ENCODE measurements at regions not wholly inside any gene's neighbourhood (a gene's known extent, or its start where the extent isn't known, plus 50 kb on each side); places are given as distances from the start of the nearest gene placed in this dataset.

DNA sequence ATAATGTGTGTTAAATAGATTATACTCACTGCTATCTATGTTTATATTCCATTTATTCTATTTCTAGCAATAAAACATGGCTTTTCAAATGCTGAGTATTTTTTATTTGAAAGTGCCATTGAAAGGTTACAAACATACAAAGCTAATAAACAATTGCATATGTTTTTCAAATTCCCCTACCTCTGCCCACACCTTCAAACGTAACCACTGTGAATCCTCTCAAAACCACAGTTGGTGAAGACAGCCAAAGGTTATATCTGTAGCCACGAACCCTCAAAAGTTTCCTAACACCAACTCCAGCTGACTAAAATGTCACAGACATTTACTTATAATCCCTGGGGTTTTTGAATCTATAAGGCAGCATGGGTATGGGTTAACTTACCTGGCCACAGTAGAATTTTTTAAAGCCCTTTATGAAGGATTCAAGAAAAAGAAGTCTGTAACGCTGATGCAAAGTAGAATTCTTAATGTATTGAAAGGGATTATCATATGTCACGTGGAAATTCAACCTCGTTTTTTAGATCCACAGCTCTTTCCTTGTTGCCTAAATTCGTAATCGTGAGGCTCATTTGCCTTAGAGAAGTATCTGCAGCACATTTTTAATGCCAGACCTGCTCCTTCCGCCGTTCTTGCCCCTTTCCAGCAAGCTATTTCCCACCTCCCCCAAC lies 122.5 kb upstream of the ZC3H12C start:
- no peaks in the 10 kb centered on the region; the same call in 1 of the 2 replicates for H3K27me3 ChIP-seq (ENCODE audit: control insufficient read depth, insufficient read depth, low read length)
- DNase-seq (ENCODE audit: low read depth, low spot score) (no peak), ATAC-seq (no peak)
- no peaks in the 10 kb centered on the region for H3K9me3 ChIP-seq (ENCODE audit: control insufficient read depth, insufficient read depth, low read depth, low read length)
- TF ChIP-seq POLR2AphosphoS5 (IDR thresholded peaks at IDR 0.05; ENCODE audit: low read depth, low read length) (no peak), TCF7L2 (IDR thresholded peaks at IDR 0.05; ENCODE audit: low read depth, low read length) (no peak), SIN3A (IDR thresholded peaks at IDR 0.05; ENCODE audit: borderline replicate concordance, insufficient read depth, low read depth, low read length) (no peak)
- TF ChIP-seq, protein P1, sequence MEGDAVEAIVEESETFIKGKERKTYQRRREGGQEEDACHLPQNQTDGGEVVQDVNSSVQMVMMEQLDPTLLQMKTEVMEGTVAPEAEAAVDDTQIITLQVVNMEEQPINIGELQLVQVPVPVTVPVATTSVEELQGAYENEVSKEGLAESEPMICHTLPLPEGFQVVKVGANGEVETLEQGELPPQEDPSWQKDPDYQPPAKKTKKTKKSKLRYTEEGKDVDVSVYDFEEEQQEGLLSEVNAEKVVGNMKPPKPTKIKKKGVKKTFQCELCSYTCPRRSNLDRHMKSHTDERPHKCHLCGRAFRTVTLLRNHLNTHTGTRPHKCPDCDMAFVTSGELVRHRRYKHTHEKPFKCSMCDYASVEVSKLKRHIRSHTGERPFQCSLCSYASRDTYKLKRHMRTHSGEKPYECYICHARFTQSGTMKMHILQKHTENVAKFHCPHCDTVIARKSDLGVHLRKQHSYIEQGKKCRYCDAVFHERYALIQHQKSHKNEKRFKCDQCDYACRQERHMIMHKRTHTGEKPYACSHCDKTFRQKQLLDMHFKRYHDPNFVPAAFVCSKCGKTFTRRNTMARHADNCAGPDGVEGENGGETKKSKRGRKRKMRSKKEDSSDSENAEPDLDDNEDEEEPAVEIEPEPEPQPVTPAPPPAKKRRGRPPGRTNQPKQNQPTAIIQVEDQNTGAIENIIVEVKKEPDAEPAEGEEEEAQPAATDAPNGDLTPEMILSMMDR (IDR thresholded peaks at IDR 0.05) = no peak
- TF ChIP-seq, protein P2, sequence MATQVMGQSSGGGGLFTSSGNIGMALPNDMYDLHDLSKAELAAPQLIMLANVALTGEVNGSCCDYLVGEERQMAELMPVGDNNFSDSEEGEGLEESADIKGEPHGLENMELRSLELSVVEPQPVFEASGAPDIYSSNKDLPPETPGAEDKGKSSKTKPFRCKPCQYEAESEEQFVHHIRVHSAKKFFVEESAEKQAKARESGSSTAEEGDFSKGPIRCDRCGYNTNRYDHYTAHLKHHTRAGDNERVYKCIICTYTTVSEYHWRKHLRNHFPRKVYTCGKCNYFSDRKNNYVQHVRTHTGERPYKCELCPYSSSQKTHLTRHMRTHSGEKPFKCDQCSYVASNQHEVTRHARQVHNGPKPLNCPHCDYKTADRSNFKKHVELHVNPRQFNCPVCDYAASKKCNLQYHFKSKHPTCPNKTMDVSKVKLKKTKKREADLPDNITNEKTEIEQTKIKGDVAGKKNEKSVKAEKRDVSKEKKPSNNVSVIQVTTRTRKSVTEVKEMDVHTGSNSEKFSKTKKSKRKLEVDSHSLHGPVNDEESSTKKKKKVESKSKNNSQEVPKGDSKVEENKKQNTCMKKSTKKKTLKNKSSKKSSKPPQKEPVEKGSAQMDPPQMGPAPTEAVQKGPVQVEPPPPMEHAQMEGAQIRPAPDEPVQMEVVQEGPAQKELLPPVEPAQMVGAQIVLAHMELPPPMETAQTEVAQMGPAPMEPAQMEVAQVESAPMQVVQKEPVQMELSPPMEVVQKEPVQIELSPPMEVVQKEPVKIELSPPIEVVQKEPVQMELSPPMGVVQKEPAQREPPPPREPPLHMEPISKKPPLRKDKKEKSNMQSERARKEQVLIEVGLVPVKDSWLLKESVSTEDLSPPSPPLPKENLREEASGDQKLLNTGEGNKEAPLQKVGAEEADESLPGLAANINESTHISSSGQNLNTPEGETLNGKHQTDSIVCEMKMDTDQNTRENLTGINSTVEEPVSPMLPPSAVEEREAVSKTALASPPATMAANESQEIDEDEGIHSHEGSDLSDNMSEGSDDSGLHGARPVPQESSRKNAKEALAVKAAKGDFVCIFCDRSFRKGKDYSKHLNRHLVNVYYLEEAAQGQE (IDR thresholded peaks at IDR 0.05; ENCODE audit: insufficient read depth in 1 of 2, low read depth in 2 of 2, low read length in 1 of 2) = no peak
- no TSS peak for BruUV-seq (replicated peaks)
- no peak overlapping the region for H3K27ac ChIP-seq (ENCODE audit: low read length)
- H3K4me1 ChIP-seq (ENCODE audit: control insufficient read depth, insufficient read depth, low read length) = no peaks in the 10 kb centered on the region
- in situ Hi-C loops (cut with HindIII; ENCODE audit: low pct_unique_long_range_greater_than_20kb, low sequenced_read_pairs) (no loop called here), intact Hi-C loops (cut with micrococcal nuclease; ENCODE audit: unreplicated experiment) (no loop called here)
- CTCF ChIA-PET = no interaction called here
- no peak overlapping the region for H3K4me3 ChIP-seq (ENCODE audit: low read depth in 2 of 2, low read length in 2 of 2)
- POLR2A ChIA-PET = interaction anchor here (0.5 kb wide), 1 partner anchor 308 kb away, joined by 3 read pairs; no protein-coding TSS in a partner anchor
- no peaks in the 10 kb centered on the region for H3K36me3 ChIP-seq (ENCODE audit: control insufficient read depth, insufficient read depth, low read length)

DNA sequence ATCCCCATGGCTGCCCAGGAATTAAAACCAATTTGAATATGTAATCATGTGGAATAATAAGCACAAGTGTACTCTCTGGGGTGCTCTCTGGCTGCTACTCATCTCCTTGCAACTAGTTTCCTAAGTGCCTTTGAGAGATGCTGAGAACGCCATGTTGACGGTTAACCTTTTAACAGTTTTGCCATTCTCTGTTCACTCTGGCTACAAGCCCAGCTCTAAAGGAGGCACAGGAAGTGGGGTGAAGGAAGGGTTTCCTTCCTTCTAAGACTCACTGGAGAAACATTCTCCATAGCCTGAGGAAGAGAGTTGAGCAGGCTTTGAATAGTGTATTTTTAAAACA lies 122.0 kb upstream of the ZC3H12C start:
- no peak for TF ChIP-seq TCF7L2 (IDR thresholded peaks at IDR 0.05; ENCODE audit: low read depth, low read length)
- TF ChIP-seq, protein P2 (IDR thresholded peaks at IDR 0.05; ENCODE audit: insufficient read depth in 1 of 2, low read depth in 2 of 2, low read length in 1 of 2) = no peak
- TF ChIP-seq SIN3A (IDR thresholded peaks at IDR 0.05; ENCODE audit: borderline replicate concordance, insufficient read depth, low read depth, low read length) = no peak
- no peak for TF ChIP-seq POLR2AphosphoS5 (IDR thresholded peaks at IDR 0.05; ENCODE audit: low read depth, low read length)
- TF ChIP-seq, protein P1 (IDR thresholded peaks at IDR 0.05) = no peak
- Histone ChIP-seq H3K27me3 (ENCODE audit: control insufficient read depth, insufficient read depth, low read length) (no peaks in the 10 kb centered on the region; the same call in 1 of the 2 replicates), H3K9me3 (ENCODE audit: control insufficient read depth, insufficient read depth, low read depth, low read length) (no peaks in the 10 kb centered on the region), H3K4me1 (ENCODE audit: control insufficient read depth, insufficient read depth, low read length) (no peaks in the 10 kb centered on the region), H3K4me3 (ENCODE audit: low read depth in 2 of 2, low read length in 2 of 2) (no peak overlapping the region), H3K27ac (ENCODE audit: low read length) (no peak overlapping the region), H3K36me3 (ENCODE audit: control insufficient read depth, insufficient read depth, low read length) (no peaks in the 10 kb centered on the region)
- in situ Hi-C loops (cut with HindIII; ENCODE audit: low pct_unique_long_range_greater_than_20kb, low sequenced_read_pairs) (no loop called here), intact Hi-C loops (cut with micrococcal nuclease; ENCODE audit: unreplicated experiment) (no loop called here)
- ChIA-PET POLR2A (no interaction called here), CTCF (no interaction called here)
- DNase-seq (ENCODE audit: low read depth, low spot score) = no peak
- BruUV-seq (replicated peaks) = no TSS peak
- ATAC-seq = no peak

Measured in Panc1 (cell line).